Parathyroid adenoma (tissue), 2 donors: ENCODE measurements at regions not wholly inside any gene's neighbourhood (a gene's known extent, or its start where the extent isn't known, plus 50 kb on each side); places are given as distances from the start of the nearest gene placed in this dataset.

Experiments
- H2AFZ ChIP-seq: fragments of 300-600 bp; sonication (generic); one replicate; pipeline ENCODE4 v1.7.0; 2017; ENCODE audit warnings: antibody characterized with exemption, mild to moderate bottlenecking
- H3K27ac ChIP-seq: fragments of 300-600 bp; sonication (generic); one replicate; pipeline ENCODE4 v1.7.0; 2017
- H3K27me3 ChIP-seq: fragments of 300-600 bp; sonication (generic); one replicate; pipeline ENCODE4 v1.7.0; 2017; ENCODE audit warnings: low read length; ENCODE audit not compliant: control insufficient read depth, insufficient read depth
- H3K36me3 ChIP-seq: fragments of 300-600 bp; sonication (generic); one replicate; pipeline ENCODE4 v1.7.0; 2017; ENCODE audit warnings: low read length; ENCODE audit not compliant: control insufficient read depth, insufficient read depth
- H3K4me1 ChIP-seq: fragments of 300-600 bp; sonication (generic); one replicate; pipeline ENCODE4 v1.7.0; 2017; ENCODE audit warnings: control low read depth
- H3K4me2 ChIP-seq: fragments of 300-600 bp; sonication (generic); one replicate; pipeline ENCODE4 v1.7.0; 2017; ENCODE audit warnings: low read length
- H3K4me3 ChIP-seq: fragments of 300-600 bp; sonication (generic); one replicate; pipeline ENCODE4 v1.7.0; 2017; ENCODE audit warnings: low read depth, low read length
- H3K79me2 ChIP-seq: fragments of 300-600 bp; sonication (generic); one replicate; pipeline ENCODE4 v1.7.0; 2017; ENCODE audit warnings: control low read depth
- H3K9ac ChIP-seq: fragments of 300-600 bp; sonication (generic); one replicate; pipeline ENCODE4 v1.7.0; 2017; ENCODE audit warnings: mild to moderate bottlenecking
- H3K9me3 ChIP-seq: fragments of 300-600 bp; sonication (generic); one replicate; pipeline ENCODE4 v1.7.0; 2017; ENCODE audit warnings: low read length; ENCODE audit not compliant: control insufficient read depth
- CTCF ChIP-seq: fragments of 300-600 bp; sonication (generic); IDR thresholded peaks from one replicate; pipeline ENCODE4 v1.7.0; 2017; ENCODE audit warnings: antibody characterized with exemption, mild to moderate bottlenecking
- donor health status: primary hyperparathyroidism.

DNA sequence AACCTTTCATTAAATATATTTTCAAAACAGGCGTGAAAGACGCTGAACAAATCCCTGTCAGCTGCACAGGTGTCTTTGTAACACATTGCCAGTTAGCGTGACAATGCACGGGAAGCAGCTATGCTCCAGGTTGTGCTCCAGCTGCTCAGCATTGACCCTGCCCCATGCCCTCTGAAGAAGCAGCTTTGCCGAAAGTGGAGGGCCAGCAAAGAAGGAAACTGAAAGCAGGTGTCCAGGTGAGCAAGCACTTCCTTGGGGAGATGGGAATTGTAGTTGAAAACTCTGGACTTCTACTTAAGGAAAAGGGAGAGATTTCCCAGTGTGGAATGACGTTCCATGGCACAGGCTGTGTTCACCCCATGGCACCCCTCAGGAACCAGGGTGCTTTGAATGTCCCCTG, 125.7 kb downstream of the TTLL2 start:
- no peaks in the 10 kb centered on the region for H3K79me2 ChIP-seq
- no peaks in the 10 kb centered on the region for H3K36me3 ChIP-seq
- H3K9ac ChIP-seq, result no peak overlapping the region
- no peak overlapping the region for H3K4me3 ChIP-seq
- no peaks in the 10 kb centered on the region for H3K27me3 ChIP-seq
- H3K27ac ChIP-seq, result no peak overlapping the region
- no peaks in the 10 kb centered on the region for H3K4me1 ChIP-seq
- H3K4me2 ChIP-seq, result no peak overlapping the region
- H2AFZ ChIP-seq, result no peak overlapping the region
- no peak for TF ChIP-seq CTCF
- no peaks in the 10 kb centered on the region for H3K9me3 ChIP-seq

GRCh38 chr6:167452338-167453081, 127.6 kb downstream of the TTLL2 start:
- Histone ChIP-seq H3K4me3 (no peak overlapping the region), H3K9me3 (no peaks in the 10 kb centered on the region), H2AFZ (no peak overlapping the region), H3K27ac (no peak overlapping the region), H3K36me3 (no peaks in the 10 kb centered on the region), H3K4me1 (no peaks in the 10 kb centered on the region), H3K9ac (no peak overlapping the region), H3K4me2 (no peak overlapping the region), H3K79me2 (no peaks in the 10 kb centered on the region), H3K27me3 (no peaks in the 10 kb centered on the region)
- TF ChIP-seq CTCF, result no peak

DNA sequence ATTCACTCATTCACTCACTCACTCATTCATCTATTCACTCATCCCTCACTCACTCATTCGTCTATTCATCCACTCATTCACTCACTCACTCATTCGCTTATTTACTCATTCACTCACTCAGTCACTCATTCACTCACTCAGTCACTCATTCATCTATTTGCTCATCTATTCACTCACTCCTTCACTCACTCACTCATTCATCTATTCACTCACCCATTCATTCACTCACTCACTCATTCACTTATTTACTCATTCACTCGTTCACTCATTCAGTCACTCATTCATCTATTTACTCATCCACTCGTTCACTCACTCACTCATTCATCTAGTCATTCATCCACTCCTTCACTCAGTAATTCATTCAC, 128.2 kb downstream of the TTLL2 start:
- H2AFZ ChIP-seq, result no peak overlapping the region
- H3K4me2 ChIP-seq, result no peak overlapping the region
- no peaks in the 10 kb centered on the region for H3K36me3 ChIP-seq
- no peak overlapping the region for H3K4me3 ChIP-seq
- H3K4me1 ChIP-seq, result no peaks in the 10 kb centered on the region
- no peak overlapping the region for H3K27ac ChIP-seq
- no peak overlapping the region for H3K9ac ChIP-seq
- no peaks in the 10 kb centered on the region for H3K9me3 ChIP-seq
- peaks cover 2% of the 10 kb centered on the region for H3K27me3 ChIP-seq
- H3K79me2 ChIP-seq, result no peaks in the 10 kb centered on the region
- TF ChIP-seq CTCF, result no peak

DNA sequence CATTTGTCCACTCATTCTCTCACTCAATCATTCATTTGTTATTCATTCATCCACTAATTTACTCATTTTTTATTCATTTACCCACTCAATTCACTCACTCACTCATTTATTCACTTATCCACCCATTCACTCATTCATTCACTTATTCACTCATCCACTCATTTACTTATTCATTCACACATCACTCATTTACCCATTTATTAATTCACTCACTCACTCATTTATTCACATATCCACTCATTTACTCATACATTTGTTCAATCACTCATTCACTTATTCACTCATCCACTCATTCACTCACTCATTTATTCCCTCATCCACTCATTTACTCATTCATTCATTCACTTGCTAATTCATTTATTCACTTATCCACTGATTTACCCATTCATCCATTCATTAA, 129.1 kb downstream of the TTLL2 start:
- H3K9me3 ChIP-seq, result no peaks in the 10 kb centered on the region
- H3K4me3 ChIP-seq, result no peak overlapping the region
- no peak overlapping the region for H3K4me2 ChIP-seq

More for the DNA sequence above, 129.1 kb downstream of the TTLL2 start:
- Histone ChIP-seq H3K79me2 (no peaks in the 10 kb centered on the region), H3K4me1 (no peaks in the 10 kb centered on the region), H3K9ac (no peak overlapping the region), H3K27ac (no peak overlapping the region), H2AFZ (no peak overlapping the region), H3K36me3 (no peaks in the 10 kb centered on the region), H3K27me3 (peaks cover 6% of the 10 kb centered on the region)
- no peak for TF ChIP-seq CTCF
